ENCODE measurements at regions not wholly inside any gene's neighbourhood (a gene's known extent, or its start where the extent isn't known, plus 50 kb on each side); places are given as distances from the start of the nearest gene placed in this dataset.

- Mint-ChIP-seq H3K36me3 (ENCODE audit: insufficient read depth, unreplicated experiment) (no peaks in the 10 kb centered on the region), H3K4me1 (ENCODE audit: low read depth, unreplicated experiment) (no peaks in the 10 kb centered on the region), H3K4me3 (ENCODE audit: unreplicated experiment) (no peak overlapping the region), H3K27ac (ENCODE audit: unreplicated experiment) (no peak overlapping the region), H3K27me3 (ENCODE audit: insufficient read depth, unreplicated experiment) (peaks cover 6% of the 10 kb centered on the region), H3K9me3 (ENCODE audit: unreplicated experiment) (no peaks in the 10 kb centered on the region)
- ChIA-PET POLR2A (no interaction called here), CTCF (no interaction called here)
- H3K4me1 ChIP-seq: no peaks in the 10 kb centered on the region
- no TSS peak for BruUV-seq (replicated peaks)
- H3K27me3 ChIP-seq (replicated peaks; ENCODE audit: control insufficient read depth, insufficient read depth, low read length): no peaks in the 10 kb centered on the region
- no peaks in the 10 kb centered on the region for H3K9me3 ChIP-seq
- intact Hi-C loops (cut with micrococcal nuclease; ENCODE audit: unreplicated experiment): no loop called here
- no peak overlapping the region for H3K4me3 ChIP-seq (ENCODE audit: low read depth, low read length)
- TF ChIP-seq, protein P1, sequence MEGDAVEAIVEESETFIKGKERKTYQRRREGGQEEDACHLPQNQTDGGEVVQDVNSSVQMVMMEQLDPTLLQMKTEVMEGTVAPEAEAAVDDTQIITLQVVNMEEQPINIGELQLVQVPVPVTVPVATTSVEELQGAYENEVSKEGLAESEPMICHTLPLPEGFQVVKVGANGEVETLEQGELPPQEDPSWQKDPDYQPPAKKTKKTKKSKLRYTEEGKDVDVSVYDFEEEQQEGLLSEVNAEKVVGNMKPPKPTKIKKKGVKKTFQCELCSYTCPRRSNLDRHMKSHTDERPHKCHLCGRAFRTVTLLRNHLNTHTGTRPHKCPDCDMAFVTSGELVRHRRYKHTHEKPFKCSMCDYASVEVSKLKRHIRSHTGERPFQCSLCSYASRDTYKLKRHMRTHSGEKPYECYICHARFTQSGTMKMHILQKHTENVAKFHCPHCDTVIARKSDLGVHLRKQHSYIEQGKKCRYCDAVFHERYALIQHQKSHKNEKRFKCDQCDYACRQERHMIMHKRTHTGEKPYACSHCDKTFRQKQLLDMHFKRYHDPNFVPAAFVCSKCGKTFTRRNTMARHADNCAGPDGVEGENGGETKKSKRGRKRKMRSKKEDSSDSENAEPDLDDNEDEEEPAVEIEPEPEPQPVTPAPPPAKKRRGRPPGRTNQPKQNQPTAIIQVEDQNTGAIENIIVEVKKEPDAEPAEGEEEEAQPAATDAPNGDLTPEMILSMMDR (IDR thresholded peaks at IDR 0.05; ENCODE audit: insufficient read depth in 1 of 2, low read depth in 1 of 2, low read length in 1 of 2, severe bottlenecking in 1 of 2, unreplicated experiment in 1 of 2): no peak
- no peaks in the 10 kb centered on the region for H3K36me3 ChIP-seq (ENCODE audit: control insufficient read depth, insufficient read depth, low read length)
- no peak for DNase-seq
Measured at GRCh38 chr2:164142755-164143154, 406.9 kb upstream of the FIGN start.

- ChIA-PET CTCF (no interaction called here), POLR2A (no interaction called here)
- H3K27ac Mint-ChIP-seq (ENCODE audit: unreplicated experiment): no peak overlapping the region
- H3K4me3 Mint-ChIP-seq (ENCODE audit: unreplicated experiment): no peak overlapping the region
- TF ChIP-seq, protein P1 (IDR thresholded peaks at IDR 0.05; ENCODE audit: insufficient read depth in 1 of 2, low read depth in 1 of 2, low read length in 1 of 2, severe bottlenecking in 1 of 2, unreplicated experiment in 1 of 2): no peak
- Histone ChIP-seq H3K27me3 (replicated peaks; ENCODE audit: control insufficient read depth, insufficient read depth, low read length) (no peaks in the 10 kb centered on the region), H3K4me3 (ENCODE audit: low read depth, low read length) (no peak overlapping the region), H3K4me1 (no peaks in the 10 kb centered on the region), H3K36me3 (ENCODE audit: control insufficient read depth, insufficient read depth, low read length) (no peaks in the 10 kb centered on the region), H3K9me3 (no peaks in the 10 kb centered on the region)
- no peaks in the 10 kb centered on the region for H3K9me3 Mint-ChIP-seq (ENCODE audit: unreplicated experiment)
- intact Hi-C loops (cut with micrococcal nuclease; ENCODE audit: unreplicated experiment): no loop called here
- BruUV-seq (replicated peaks): no TSS peak
- no peaks in the 10 kb centered on the region for H3K4me1 Mint-ChIP-seq (ENCODE audit: low read depth, unreplicated experiment)
- H3K27me3 Mint-ChIP-seq (ENCODE audit: insufficient read depth, unreplicated experiment): peaks cover 9% of the 10 kb centered on the region
- no peaks in the 10 kb centered on the region for H3K36me3 Mint-ChIP-seq (ENCODE audit: insufficient read depth, unreplicated experiment)
- no peak for DNase-seq
Measured at GRCh38 chr2:164141271-164141670, 405.5 kb upstream of the FIGN start.

GRCh38 chr2:164138750-164139149 is 402.9 kb upstream of the FIGN start:
- ChIA-PET POLR2A (no interaction called here), CTCF (no interaction called here)
- Histone ChIP-seq H3K4me1 (no peaks in the 10 kb centered on the region), H3K9me3 (no peaks in the 10 kb centered on the region), H3K4me3 (ENCODE audit: low read depth, low read length) (no peak overlapping the region), H3K27me3 (replicated peaks; ENCODE audit: control insufficient read depth, insufficient read depth, low read length) (no peaks in the 10 kb centered on the region), H3K36me3 (ENCODE audit: control insufficient read depth, insufficient read depth, low read length) (no peaks in the 10 kb centered on the region)
- no peak for DNase-seq
- Mint-ChIP-seq H3K27ac (ENCODE audit: unreplicated experiment) (no peak overlapping the region), H3K4me3 (ENCODE audit: unreplicated experiment) (no peak overlapping the region), H3K4me1 (ENCODE audit: low read depth, unreplicated experiment) (no peaks in the 10 kb centered on the region), H3K9me3 (ENCODE audit: unreplicated experiment) (no peaks in the 10 kb centered on the region), H3K27me3 (ENCODE audit: insufficient read depth, unreplicated experiment) (peaks cover 8% of the 10 kb centered on the region), H3K36me3 (ENCODE audit: insufficient read depth, unreplicated experiment) (no peaks in the 10 kb centered on the region)
- TF ChIP-seq, protein P1 (IDR thresholded peaks at IDR 0.05; ENCODE audit: insufficient read depth in 1 of 2, low read depth in 1 of 2, low read length in 1 of 2, severe bottlenecking in 1 of 2, unreplicated experiment in 1 of 2): no peak
- intact Hi-C loops (cut with micrococcal nuclease; ENCODE audit: unreplicated experiment): no loop called here
- no TSS peak for BruUV-seq (replicated peaks)

Data from Caco-2 (cell line).